Adrenal gland (tissue), 9 donors: ENCODE measurements at regions not wholly inside any gene's neighbourhood (a gene's known extent, or its start where the extent isn't known, plus 50 kb on each side); places are given as distances from the start of the nearest gene placed in this dataset.

Experiments
- DNase-seq, 7 donors: peaks; one replicate each; pipeline ENCODE4 v3.0.0-alpha.2; 2019 to 2020
- H3K27ac ChIP-seq, 5 donors: fragments of 200-600 bp; sonication (generic) in 4 of 5; 1 replicate in 3 of 5; 2 replicates in 2 of 5; pipeline versions ENCODE4 v1.5.1 to v1.8.0; 2016 to 2020; ENCODE audit warnings: mild to moderate bottlenecking in 1 of 5
- H3K27me3 ChIP-seq: fragments of 200-600 bp; 2 replicates; pipeline ENCODE4 v1.8.0; 2021
- H3K36me3 ChIP-seq, 2 donors: fragments of 200-600 bp; replicated peaks in 1 of 2; 1 replicate in 1 of 2; 2 replicates in 1 of 2; pipeline versions ENCODE4 v1.5.1 to v1.8.0; 2018 to 2022
- H3K4me1 ChIP-seq, 2 donors: fragments of 200-600 bp; replicated peaks in 1 of 2; 1 replicate in 1 of 2; 2 replicates in 1 of 2; pipeline versions ENCODE4 v1.5.1 to v1.8.0; 2018 to 2021
- H3K4me3 ChIP-seq, 4 donors: fragments of 200-600 bp; sonication (generic) in 3 of 4; one replicate each; pipeline ENCODE4 v1.5.1; 2016 to 2018
- H3K9me3 ChIP-seq, 3 donors: fragments of 200-600 bp; sonication (generic) in 1 of 3; replicated peaks in 1 of 3; 1 replicate in 2 of 3; 2 replicates in 1 of 3; pipeline versions ENCODE4 v1.5.1 to v1.8.0; 2016 to 2021
- POLR2A ChIP-seq, 2 donors: fragments of 450-650 bp; IDR thresholded peaks; one replicate each; pipeline ENCODE4 v1.6.1; 2017; ENCODE audit warnings: antibody characterized with exemption in 2 of 2, mild to moderate bottlenecking in 2 of 2, moderate library complexity in 1 of 2
- WGBS, 4 donors: extraction: QIAGEN DNeasy Blood & Tissue Kit in 2 of 4; methylation state at CpG; one replicate each; pipeline versions ENCODE4 v1.1.5 to v1.1.7; 2013 to 2017; 5-methylcytosine and 5-hydroxymethylcytosine counted together
- intact Hi-C, 2 donors: fragments of 100-400 bp; cut with DNase I; formaldehyde crosslinking; loops; one replicate each; pipeline versions ENCODE4 v1.14.1 to v1.15.0; 2022 to 2023
- TF ChIP-seq, protein P1 (sequence below), 6 experiments: fragments of 450-650 bp in 4 of 6; fragments of 200-600 bp in 2 of 6; sonication (generic) in 1 of 6; IDR thresholded peaks; 1 replicate in 5 of 6; 2 replicates in 1 of 6; pipeline versions ENCODE4 v1.5.1 to v1.8.0; 2016 to 2021; ENCODE audit warnings: antibody characterized with exemption in 6 of 6, mild to moderate bottlenecking in 2 of 6, moderate library complexity in 1 of 6
- donor health status: healthy with polysubstance abuse.
- donor health status: Bipolar disorder and iron deficiency.
- donor health status: DM: yes; HTN: yes; CAD: no.
- donor health status: DM: no; HTN: no; CAD: no.
- donor health status: DM: no; HTN: no; CAD: no.

DNA sequence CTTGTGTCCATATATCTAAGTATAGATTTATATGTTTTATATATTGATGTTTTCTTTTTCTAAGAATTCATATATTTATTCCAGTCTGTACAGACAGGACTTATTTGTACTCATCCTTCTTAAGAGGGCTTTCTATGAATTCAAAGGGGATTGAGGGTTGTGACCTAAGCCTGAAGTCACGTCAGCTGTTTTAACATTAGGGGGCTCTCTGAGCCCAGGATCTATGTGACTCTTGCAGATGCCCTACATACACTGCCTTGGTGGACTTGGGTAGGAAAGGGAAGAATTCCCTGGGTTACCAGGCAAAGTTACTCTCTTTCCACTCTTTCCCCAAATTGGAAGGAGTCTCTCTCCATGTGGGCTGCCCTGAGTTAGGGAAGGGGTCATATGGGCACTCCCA lies 283.8 kb upstream of the DAB1 start:
- intact Hi-C loops = no loop called here
- WGBS, 4 donors = 65 to 97% (median 88%) methylated on average over 1 of the region's 1 CpG
- TF ChIP-seq POLR2A (IDR thresholded peaks at IDR 0.05) = no peak
- TF ChIP-seq, protein P1, sequence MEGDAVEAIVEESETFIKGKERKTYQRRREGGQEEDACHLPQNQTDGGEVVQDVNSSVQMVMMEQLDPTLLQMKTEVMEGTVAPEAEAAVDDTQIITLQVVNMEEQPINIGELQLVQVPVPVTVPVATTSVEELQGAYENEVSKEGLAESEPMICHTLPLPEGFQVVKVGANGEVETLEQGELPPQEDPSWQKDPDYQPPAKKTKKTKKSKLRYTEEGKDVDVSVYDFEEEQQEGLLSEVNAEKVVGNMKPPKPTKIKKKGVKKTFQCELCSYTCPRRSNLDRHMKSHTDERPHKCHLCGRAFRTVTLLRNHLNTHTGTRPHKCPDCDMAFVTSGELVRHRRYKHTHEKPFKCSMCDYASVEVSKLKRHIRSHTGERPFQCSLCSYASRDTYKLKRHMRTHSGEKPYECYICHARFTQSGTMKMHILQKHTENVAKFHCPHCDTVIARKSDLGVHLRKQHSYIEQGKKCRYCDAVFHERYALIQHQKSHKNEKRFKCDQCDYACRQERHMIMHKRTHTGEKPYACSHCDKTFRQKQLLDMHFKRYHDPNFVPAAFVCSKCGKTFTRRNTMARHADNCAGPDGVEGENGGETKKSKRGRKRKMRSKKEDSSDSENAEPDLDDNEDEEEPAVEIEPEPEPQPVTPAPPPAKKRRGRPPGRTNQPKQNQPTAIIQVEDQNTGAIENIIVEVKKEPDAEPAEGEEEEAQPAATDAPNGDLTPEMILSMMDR (IDR thresholded peaks at IDR 0.05) = no peak

DNA sequence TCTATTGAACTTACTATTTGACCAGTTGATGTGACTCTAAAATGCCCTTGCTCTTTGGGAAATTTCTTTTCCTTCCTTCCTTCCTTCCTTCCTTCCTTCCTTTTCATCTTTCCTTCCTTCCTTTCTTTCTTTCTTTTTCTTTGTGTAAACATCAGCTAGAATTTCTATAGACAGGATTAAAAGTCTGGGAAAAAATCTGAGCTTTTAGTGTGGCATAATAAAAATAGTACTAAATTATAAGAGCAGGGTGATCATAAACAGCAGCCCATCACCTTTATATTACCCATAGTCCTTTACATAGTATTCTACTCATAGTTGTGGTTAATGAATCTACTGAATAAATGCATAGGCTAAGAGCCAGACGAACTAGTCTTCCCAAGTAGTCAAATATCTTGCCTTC lies 281.0 kb upstream of the DAB1 start:
- H3K4me3 ChIP-seq = no peak overlapping the region

More for the DNA sequence above, 283.8 kb upstream of the DAB1 start:
- H3K4me3 ChIP-seq = no peak overlapping the region
- no peaks in the 10 kb centered on the region for H3K9me3 ChIP-seq
- H3K36me3 ChIP-seq = no peaks in the 10 kb centered on the region
- no peaks in the 10 kb centered on the region for H3K27me3 ChIP-seq
- no peak for DNase-seq
- no peak overlapping the region for H3K27ac ChIP-seq
- no peaks in the 10 kb centered on the region for H3K4me1 ChIP-seq

DNA sequence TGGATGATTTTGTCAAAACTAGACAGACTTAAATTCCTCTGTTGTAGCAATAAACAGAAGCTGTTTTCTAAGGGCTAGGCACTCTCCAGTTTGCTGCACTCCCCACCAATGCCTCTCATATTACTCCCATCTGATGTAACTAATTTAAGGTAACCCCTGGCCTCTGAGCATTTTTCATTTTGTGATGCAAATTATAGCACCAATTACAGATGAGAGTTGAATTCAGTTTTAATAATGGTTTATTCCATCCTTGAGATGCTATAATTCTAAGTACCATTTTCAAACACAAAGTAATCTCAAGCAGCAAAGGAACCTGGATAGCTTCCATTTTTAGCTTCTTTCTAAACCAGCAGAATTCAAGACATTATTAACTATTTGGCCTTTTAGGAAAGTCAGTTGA lies 280.4 kb upstream of the DAB1 start:
- Histone ChIP-seq H3K9me3 (no peaks in the 10 kb centered on the region), H3K27ac (no peak overlapping the region), H3K27me3 (no peaks in the 10 kb centered on the region), H3K4me3 (no peak overlapping the region), H3K36me3 (no peaks in the 10 kb centered on the region), H3K4me1 (no peaks in the 10 kb centered on the region)
- TF ChIP-seq, protein P1 (IDR thresholded peaks at IDR 0.05) = no peak
- no peak for TF ChIP-seq POLR2A (IDR thresholded peaks at IDR 0.05)
- intact Hi-C loops = no loop called here
- DNase-seq = no peak

More for the DNA sequence above, 281.0 kb upstream of the DAB1 start:
- Histone ChIP-seq H3K4me1 (no peaks in the 10 kb centered on the region), H3K27ac (no peak overlapping the region), H3K36me3 (no peaks in the 10 kb centered on the region), H3K9me3 (no peaks in the 10 kb centered on the region), H3K27me3 (no peaks in the 10 kb centered on the region)
- intact Hi-C loops = no loop called here
- no peak for DNase-seq
- 30 to 54% (median 42%) methylated on average over 1 of the region's 1 CpG for WGBS, 4 donors
- TF ChIP-seq, protein P1 (IDR thresholded peaks at IDR 0.05) = no peak
- no peak for TF ChIP-seq POLR2A (IDR thresholded peaks at IDR 0.05)

GRCh38 chr1:57696904-57697303 lies 273.0 kb upstream of the DAB1 start:
- WGBS, 4 donors = 53 to 84% (median 63%) methylated on average over 1 of the region's 1 CpG
- no peaks in the 10 kb centered on the region for H3K27me3 ChIP-seq
- intact Hi-C loops = no loop called here

GRCh38 chr1:57696043-57696442 lies 272.2 kb upstream of the DAB1 start:
- 20 to 32% (median 24%) methylated on average over 2 of the region's 2 CpGs for WGBS, 4 donors
- no peak overlapping the region for H3K27ac ChIP-seq
- no peak for DNase-seq
- intact Hi-C loops = no loop called here
- no peak overlapping the region for H3K4me3 ChIP-seq
- no peaks in the 10 kb centered on the region for H3K9me3 ChIP-seq
- H3K27me3 ChIP-seq = no peaks in the 10 kb centered on the region
- H3K4me1 ChIP-seq = no peaks in the 10 kb centered on the region
- no peak for TF ChIP-seq POLR2A (IDR thresholded peaks at IDR 0.05)
- TF ChIP-seq, protein P1 (IDR thresholded peaks at IDR 0.05) = no peak
- no peaks in the 10 kb centered on the region for H3K36me3 ChIP-seq

More at GRCh38 chr1:57696904-57697303, 273.0 kb upstream of the DAB1 start:
- H3K4me1 ChIP-seq = no peaks in the 10 kb centered on the region
- H3K9me3 ChIP-seq = no peaks in the 10 kb centered on the region
- no peak for DNase-seq
- no peak for TF ChIP-seq POLR2A (IDR thresholded peaks at IDR 0.05)
- H3K36me3 ChIP-seq = no peaks in the 10 kb centered on the region
- no peak overlapping the region for H3K27ac ChIP-seq
- H3K4me3 ChIP-seq = no peak overlapping the region
